ENCODE measurements at regions not wholly inside any gene's neighbourhood (a gene's known extent, or its start where the extent isn't known, plus 50 kb on each side); places are given as distances from the start of the nearest gene placed in this dataset.

DNA sequence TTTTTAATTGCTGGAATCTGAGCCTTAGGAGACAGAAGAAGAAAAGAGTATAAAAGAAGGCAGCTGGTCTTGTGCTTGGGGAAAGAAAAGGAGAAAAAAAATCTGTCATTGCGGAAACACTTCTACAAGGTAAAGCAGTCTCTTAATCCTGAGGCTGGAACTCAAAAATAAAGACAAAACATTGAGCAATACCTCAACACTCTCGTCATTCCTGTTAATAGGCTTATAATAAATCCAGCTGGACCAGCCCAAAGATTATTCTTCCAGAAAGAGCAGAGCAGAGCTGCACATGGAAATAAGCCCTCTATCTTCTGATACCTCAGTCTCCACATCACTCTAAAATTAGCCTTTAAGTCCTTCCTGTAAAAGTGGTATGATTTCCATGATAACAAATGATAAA lies 62.0 kb upstream of the HIVEP1 start:
- Histone ChIP-seq H3K27me3 (replicated peaks; ENCODE audit: insufficient read depth, low read depth, low read length, poor library complexity) (no peaks in the 10 kb centered on the region), H3K27ac (ENCODE audit: low read depth, low read length, poor library complexity, severe bottlenecking) (no peak overlapping the region), H3K4me1 (ENCODE audit: insufficient read depth, low read length, poor library complexity, severe bottlenecking) (peaks cover 12% of the 10 kb centered on the region), H3K4me3 (ENCODE audit: low read depth, low read length, poor library complexity, severe bottlenecking) (no peak overlapping the region), H3K36me3 (ENCODE audit: insufficient read depth, low read length, poor library complexity, severe bottlenecking) (no peaks in the 10 kb centered on the region), H3K9me3 (ENCODE audit: low read depth, low read length, poor library complexity, severe bottlenecking) (no peaks in the 10 kb centered on the region)
- DNase-seq (ENCODE audit: low spot score): no peak
- TF ChIP-seq CTCF (conservative IDR thresholded peaks at IDR 0.05; ENCODE audit: low read depth, low read length): no peak
- no peak for TF ChIP-seq EZH2 (IDR thresholded peaks at IDR 0.05; ENCODE audit: borderline replicate concordance, low read depth, low read length, poor library complexity, severe bottlenecking)
- ChIA-PET POLR2A (ENCODE audit: low non-redundant PET) (no interaction called here), CTCF (no interaction called here)
- intact Hi-C loops (cut with micrococcal nuclease; ENCODE audit: unreplicated experiment): no loop called here
- no TSS peak for BruUV-seq (replicated peaks)

GRCh38 chr6:11947575-11947974 lies 64.5 kb upstream of the HIVEP1 start:
- H3K4me1 ChIP-seq (ENCODE audit: insufficient read depth, low read length, poor library complexity, severe bottlenecking): no peaks in the 10 kb centered on the region
- POLR2A ChIA-PET (ENCODE audit: low non-redundant PET): no interaction called here
- DNase-seq (ENCODE audit: low spot score): no peak
- no peaks in the 10 kb centered on the region for H3K9me3 ChIP-seq (ENCODE audit: low read depth, low read length, poor library complexity, severe bottlenecking)
- TF ChIP-seq CTCF (conservative IDR thresholded peaks at IDR 0.05; ENCODE audit: low read depth, low read length) (no peak), EZH2 (IDR thresholded peaks at IDR 0.05; ENCODE audit: borderline replicate concordance, low read depth, low read length, poor library complexity, severe bottlenecking) (no peak)
- intact Hi-C loops (cut with micrococcal nuclease; ENCODE audit: unreplicated experiment): no loop called here
- no peak overlapping the region for H3K27ac ChIP-seq (ENCODE audit: low read depth, low read length, poor library complexity, severe bottlenecking)
- no TSS peak for BruUV-seq (replicated peaks)
- no peaks in the 10 kb centered on the region for H3K27me3 ChIP-seq (replicated peaks; ENCODE audit: insufficient read depth, low read depth, low read length, poor library complexity)
- H3K36me3 ChIP-seq (ENCODE audit: insufficient read depth, low read length, poor library complexity, severe bottlenecking): no peaks in the 10 kb centered on the region
- H3K4me3 ChIP-seq (ENCODE audit: low read depth, low read length, poor library complexity, severe bottlenecking): no peak overlapping the region
- CTCF ChIA-PET: no interaction called here

GRCh38 chr6:11947063-11947462 lies 65.0 kb upstream of the HIVEP1 start:
- BruUV-seq (replicated peaks): no TSS peak
- 0 out of 2 replicates have a peak, but pooled peaks have one; percentile 22 for TF ChIP-seq CTCF (conservative IDR thresholded peaks at IDR 0.05; ENCODE audit: low read depth, low read length)
- TF ChIP-seq EZH2 (IDR thresholded peaks at IDR 0.05; ENCODE audit: borderline replicate concordance, low read depth, low read length, poor library complexity, severe bottlenecking): no peak
- ChIA-PET POLR2A (ENCODE audit: low non-redundant PET) (no interaction called here), CTCF (no interaction called here)
- no peaks in the 10 kb centered on the region for H3K4me1 ChIP-seq (ENCODE audit: insufficient read depth, low read length, poor library complexity, severe bottlenecking)
- H3K36me3 ChIP-seq (ENCODE audit: insufficient read depth, low read length, poor library complexity, severe bottlenecking): no peaks in the 10 kb centered on the region
- H3K27me3 ChIP-seq (replicated peaks; ENCODE audit: insufficient read depth, low read depth, low read length, poor library complexity): no peaks in the 10 kb centered on the region
- no peaks in the 10 kb centered on the region for H3K9me3 ChIP-seq (ENCODE audit: low read depth, low read length, poor library complexity, severe bottlenecking)
- H3K27ac ChIP-seq (ENCODE audit: low read depth, low read length, poor library complexity, severe bottlenecking): no peak overlapping the region
- no peak overlapping the region for H3K4me3 ChIP-seq (ENCODE audit: low read depth, low read length, poor library complexity, severe bottlenecking)
- intact Hi-C loops (cut with micrococcal nuclease; ENCODE audit: unreplicated experiment): no loop called here
- no peak for DNase-seq (ENCODE audit: low spot score)
